Activated CD8-positive, alpha-beta T cell treated with anti-CD3 and anti-CD28 coated beads for 36 hours (primary cell): ENCODE measurements at regions not wholly inside any gene's neighbourhood (a gene's known extent, or its start where the extent isn't known, plus 50 kb on each side); places are given as distances from the start of the nearest gene placed in this dataset.
"Not testable (repeated sequence)": the region's sequence is repeated elsewhere in the genome, so short reads cannot be mapped to it uniquely, and the experiment has no call there.

Source experiments
- ATAC-seq: fragments of 200-7000 bp; cut with Tn5 transposase; one replicate; pipeline ENCODE4 v1.10.0; 2021; ENCODE audit warnings: mild to moderate bottlenecking, moderate library complexity
- CTCF ChIA-PET: fragments of 350-600 bp; sonication (Branson Sonifier 250); formaldehyde crosslinking; loops from one replicate; lab custom pipeline; 2021; ENCODE audit warnings: antibody characterized with exemption; lab: Charles Lee
- POLR2A ChIA-PET: fragments of 350-600 bp; sonication (Branson Sonifier 250); formaldehyde crosslinking; loops from one replicate; lab custom pipeline; 2021; ENCODE audit warnings: antibody characterized with exemption; lab: Charles Lee
- DNase-seq: peaks from one replicate; pipeline ENCODE4 v3.0.0-alpha.2; 2020
- H3K27ac Mint-ChIP-seq: one replicate; pipeline ENCODE4 v1.8.0; 2021; ENCODE audit warnings: mild to moderate bottlenecking, mixed read lengths
- H3K27me3 Mint-ChIP-seq: one replicate; pipeline ENCODE4 v1.8.0; 2021; ENCODE audit warnings: mixed read lengths
- H3K36me3 Mint-ChIP-seq: one replicate; pipeline ENCODE4 v1.8.0; 2021; ENCODE audit warnings: low read depth, mixed read lengths
- H3K4me1 Mint-ChIP-seq: one replicate; pipeline ENCODE4 v1.8.0; 2021; ENCODE audit warnings: low read depth, mixed read lengths
- H3K4me3 Mint-ChIP-seq: one replicate; pipeline ENCODE4 v1.8.0; 2021; ENCODE audit warnings: mild to moderate bottlenecking, moderate library complexity, mixed read lengths
- H3K9me3 Mint-ChIP-seq: one replicate; pipeline ENCODE4 v1.8.0; 2021; ENCODE audit warnings: mixed read lengths
- intact Hi-C: fragments of 100-400 bp; cut with micrococcal nuclease; formaldehyde crosslinking; loops from one replicate; pipeline ENCODE4 v1.10.0; 2022
- TF ChIP-seq, protein P1 (sequence below): fragments of 200-600 bp; IDR thresholded peaks from one replicate; pipeline ENCODE4 v1.8.0; 2022; ENCODE audit warnings: antibody characterized with exemption, mild to moderate bottlenecking

DNA sequence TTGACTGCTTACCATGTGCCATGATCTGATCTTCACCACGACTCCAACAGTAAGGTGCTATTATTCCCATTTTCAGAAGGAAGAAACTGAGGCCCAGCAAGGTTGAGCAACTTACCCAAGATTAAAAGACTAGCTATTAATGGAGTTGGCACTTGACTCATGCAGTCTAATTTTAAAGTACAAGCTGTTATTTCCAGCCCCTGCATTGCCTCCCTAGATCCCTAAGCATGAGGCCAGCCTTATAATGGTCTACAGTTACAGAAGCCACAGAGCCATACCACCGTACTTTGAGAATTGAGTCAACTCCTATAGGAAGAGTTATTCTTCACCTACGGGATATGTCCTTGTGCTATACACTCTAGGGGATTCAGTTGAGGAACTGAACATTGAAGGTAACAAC is 66.7 kb upstream of the RBM19 start:
- no peaks in the 10 kb centered on the region for H3K4me1 Mint-ChIP-seq
- DNase-seq (no peak), ATAC-seq (no peak)
- H3K36me3 Mint-ChIP-seq = no peaks in the 10 kb centered on the region
- no peak overlapping the region for H3K4me3 Mint-ChIP-seq
- H3K27ac Mint-ChIP-seq = no peak overlapping the region
- TF ChIP-seq, protein P1, sequence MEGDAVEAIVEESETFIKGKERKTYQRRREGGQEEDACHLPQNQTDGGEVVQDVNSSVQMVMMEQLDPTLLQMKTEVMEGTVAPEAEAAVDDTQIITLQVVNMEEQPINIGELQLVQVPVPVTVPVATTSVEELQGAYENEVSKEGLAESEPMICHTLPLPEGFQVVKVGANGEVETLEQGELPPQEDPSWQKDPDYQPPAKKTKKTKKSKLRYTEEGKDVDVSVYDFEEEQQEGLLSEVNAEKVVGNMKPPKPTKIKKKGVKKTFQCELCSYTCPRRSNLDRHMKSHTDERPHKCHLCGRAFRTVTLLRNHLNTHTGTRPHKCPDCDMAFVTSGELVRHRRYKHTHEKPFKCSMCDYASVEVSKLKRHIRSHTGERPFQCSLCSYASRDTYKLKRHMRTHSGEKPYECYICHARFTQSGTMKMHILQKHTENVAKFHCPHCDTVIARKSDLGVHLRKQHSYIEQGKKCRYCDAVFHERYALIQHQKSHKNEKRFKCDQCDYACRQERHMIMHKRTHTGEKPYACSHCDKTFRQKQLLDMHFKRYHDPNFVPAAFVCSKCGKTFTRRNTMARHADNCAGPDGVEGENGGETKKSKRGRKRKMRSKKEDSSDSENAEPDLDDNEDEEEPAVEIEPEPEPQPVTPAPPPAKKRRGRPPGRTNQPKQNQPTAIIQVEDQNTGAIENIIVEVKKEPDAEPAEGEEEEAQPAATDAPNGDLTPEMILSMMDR = no peak
- H3K9me3 Mint-ChIP-seq = no peaks in the 10 kb centered on the region
- POLR2A ChIA-PET = no interaction called here
- CTCF ChIA-PET = no interaction called here
- peaks cover 19% of the 10 kb centered on the region for H3K27me3 Mint-ChIP-seq
- intact Hi-C loops = no loop called here

DNA sequence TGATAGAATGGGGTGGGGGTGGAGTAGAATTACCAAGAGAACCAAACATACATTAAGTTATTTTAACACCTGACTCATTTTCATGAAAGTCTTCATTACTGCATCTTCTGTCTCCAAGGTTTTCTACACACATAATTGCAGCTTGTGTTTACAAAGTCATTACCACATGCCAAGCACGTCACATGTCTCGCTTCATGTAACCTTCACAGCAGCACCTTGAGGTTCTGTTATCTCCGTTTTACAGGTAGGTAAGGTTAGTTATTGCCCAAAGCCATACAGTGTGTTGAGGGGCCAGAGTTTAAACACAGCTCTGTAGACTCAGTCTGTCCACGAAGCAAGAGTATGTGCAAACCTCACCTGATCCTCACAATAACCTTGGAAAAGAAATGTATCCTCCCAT is 64.3 kb upstream of the RBM19 start:
- Mint-ChIP-seq H3K4me3 (no peak overlapping the region), H3K36me3 (no peaks in the 10 kb centered on the region), H3K27me3 (peaks cover 14% of the 10 kb centered on the region), H3K27ac (no peak overlapping the region), H3K4me1 (no peaks in the 10 kb centered on the region), H3K9me3 (no peaks in the 10 kb centered on the region)
- CTCF ChIA-PET = interaction anchor here (1.2 kb wide), 1 partner anchor 50 kb away, joined by 5 read pairs; no protein-coding TSS in a partner anchor
- TF ChIP-seq, protein P1 = no peak
- no peak for ATAC-seq
- intact Hi-C loops = no loop called here
- POLR2A ChIA-PET = no interaction called here
- no peak for DNase-seq

DNA sequence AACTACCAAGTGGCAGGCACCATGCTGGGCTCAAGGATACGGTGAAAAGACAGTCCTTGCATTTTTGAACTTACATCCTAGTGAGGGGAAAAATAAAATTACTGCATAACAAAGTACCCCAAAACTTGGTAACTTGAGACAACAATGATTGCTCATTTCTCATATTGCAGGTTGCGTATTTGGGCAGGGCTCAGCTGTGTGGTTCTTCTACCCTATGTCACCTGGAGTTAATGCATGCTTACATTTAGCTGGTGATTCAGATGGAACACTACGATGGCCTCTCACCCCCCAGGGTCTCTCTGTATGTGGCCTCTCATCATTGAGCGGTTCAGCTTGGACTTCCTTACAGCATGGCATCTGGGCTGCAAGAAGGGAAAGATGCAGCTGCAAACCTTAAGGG is 60.7 kb upstream of the RBM19 start:
- ChIA-PET CTCF (no interaction called here), POLR2A (no interaction called here)
- intact Hi-C loops = no loop called here
- no peaks in the 10 kb centered on the region for H3K9me3 Mint-ChIP-seq
- no peaks in the 10 kb centered on the region for H3K4me1 Mint-ChIP-seq
- TF ChIP-seq, protein P1 = no peak
- H3K4me3 Mint-ChIP-seq = no peak overlapping the region
- no peaks in the 10 kb centered on the region for H3K36me3 Mint-ChIP-seq
- H3K27me3 Mint-ChIP-seq = peaks cover 15% of the 10 kb centered on the region
- no peak for DNase-seq
- no peak overlapping the region for H3K27ac Mint-ChIP-seq
- ATAC-seq = no peak

DNA sequence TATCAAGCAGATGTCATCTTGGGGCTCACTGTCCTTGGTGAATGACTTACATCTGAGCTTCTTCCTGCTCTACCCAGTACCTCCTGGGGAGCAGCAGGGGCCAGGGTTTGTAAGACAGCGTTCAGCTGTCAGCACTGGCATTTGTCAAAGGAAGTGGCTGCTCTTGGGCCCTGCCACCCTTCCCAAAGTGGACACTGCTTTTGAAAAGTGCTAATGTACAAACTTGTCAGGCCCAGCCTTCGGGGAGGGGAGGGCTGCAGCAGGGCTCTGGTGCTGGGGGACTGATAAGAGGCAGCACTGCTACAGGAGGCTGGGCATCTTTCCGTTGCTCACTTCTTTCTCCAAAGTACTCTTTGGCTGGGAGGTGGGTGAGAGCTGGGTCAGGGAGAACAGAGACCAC is 59.8 kb upstream of the RBM19 start:
- Mint-ChIP-seq H3K9me3 (no peaks in the 10 kb centered on the region), H3K4me1 (no peaks in the 10 kb centered on the region), H3K27me3 (peaks cover 14% of the 10 kb centered on the region), H3K27ac (no peak overlapping the region), H3K36me3 (no peaks in the 10 kb centered on the region), H3K4me3 (no peak overlapping the region)
- intact Hi-C loops = no loop called here
- ChIA-PET POLR2A (no interaction called here), CTCF (no interaction called here)
- no peak for DNase-seq
- TF ChIP-seq, protein P1 = no peak
- ATAC-seq = no peak

DNA sequence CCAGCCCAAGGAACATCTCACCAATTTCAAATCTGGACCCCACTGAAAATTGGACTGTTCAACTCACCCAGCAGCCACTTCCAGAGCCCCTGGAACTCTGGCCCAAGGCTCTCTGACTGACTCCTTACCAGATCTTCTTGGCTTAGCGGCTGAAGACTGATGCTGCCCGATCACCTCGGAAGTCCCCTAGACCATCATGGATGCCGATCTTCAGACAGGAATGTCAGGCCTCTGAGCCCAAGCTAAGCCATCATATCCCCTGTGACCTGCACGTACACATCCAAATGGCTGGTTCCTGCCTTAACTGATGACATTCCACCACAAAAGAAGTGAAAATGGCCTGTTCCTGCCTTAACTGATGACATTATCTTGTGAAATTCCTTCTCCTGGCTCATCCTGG is 56.0 kb upstream of the RBM19 start:
- H3K27ac Mint-ChIP-seq, ATAC-seq, intact Hi-C loops, DNase-seq, H3K36me3 Mint-ChIP-seq, H3K4me3 Mint-ChIP-seq, POLR2A ChIA-PET, CTCF ChIA-PET, H3K9me3 Mint-ChIP-seq, H3K4me1 Mint-ChIP-seq: not testable (repeated sequence)
- H3K27me3 Mint-ChIP-seq = peaks cover 10% of the 10 kb centered on the region

DNA sequence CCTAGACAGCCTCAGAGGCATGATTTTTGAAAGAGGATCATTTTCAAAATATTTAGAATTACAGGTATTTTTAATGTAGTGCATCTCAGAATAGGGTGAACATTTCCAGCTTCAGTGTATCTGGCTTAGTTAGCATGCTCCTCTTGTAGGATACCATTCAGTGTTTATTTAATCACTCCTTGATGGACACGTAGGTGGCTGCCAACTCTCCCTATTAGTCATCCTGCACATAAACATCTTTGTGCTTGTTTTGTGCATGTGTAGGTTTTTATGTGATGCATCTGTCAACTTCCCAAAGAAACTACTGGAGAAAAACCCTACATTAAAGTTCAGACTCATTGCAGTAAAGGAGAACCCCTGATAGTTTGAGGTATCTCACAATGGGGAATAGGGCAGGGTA is 52.5 kb upstream of the RBM19 start:
- POLR2A ChIA-PET = interaction anchor here (1.0 kb wide), 1 partner anchor 17 kb away, joined by 3 read pairs; no protein-coding TSS in a partner anchor
- intact Hi-C loops = no loop called here
- Mint-ChIP-seq H3K27me3 (peaks cover 8% of the 10 kb centered on the region), H3K27ac (no peak overlapping the region), H3K4me3 (no peak overlapping the region), H3K36me3 (no peaks in the 10 kb centered on the region), H3K4me1 (no peaks in the 10 kb centered on the region), H3K9me3 (no peaks in the 10 kb centered on the region)
- ATAC-seq = no peak
- no peak for DNase-seq
- CTCF ChIA-PET = no interaction called here
- TF ChIP-seq, protein P1 = no peak
